Endothelial cell (in vitro differentiated cells): ENCODE measurements at regions not wholly inside any gene's neighbourhood (a gene's known extent, or its start where the extent isn't known, plus 50 kb on each side); places are given as distances from the start of the nearest gene placed in this dataset.
"Not testable (repeated sequence)": the region's sequence is repeated elsewhere in the genome, so short reads cannot be mapped to it uniquely, and the experiment has no call there.

Source experiments
- DNase-seq: peaks from one replicate; pipeline ENCODE4 v3.0.0; 2021; ENCODE audit warnings: low spot score
- H3K27ac Mint-ChIP-seq: one replicate; pipeline ENCODE4 v1.8.0; 2021; ENCODE audit warnings: mixed read lengths, inconsistent platforms; ENCODE audit not compliant: unreplicated experiment
- H3K27me3 Mint-ChIP-seq: one replicate; pipeline ENCODE4 v1.8.0; 2021; ENCODE audit warnings: mild to moderate bottlenecking, moderate library complexity, mixed read lengths, inconsistent platforms; ENCODE audit not compliant: unreplicated experiment
- H3K36me3 Mint-ChIP-seq: one replicate; pipeline ENCODE4 v1.8.0; 2021; ENCODE audit warnings: mild to moderate bottlenecking, low read depth, mixed read lengths, inconsistent platforms; ENCODE audit not compliant: unreplicated experiment
- H3K4me1 Mint-ChIP-seq: one replicate; pipeline ENCODE4 v1.8.0; 2021; ENCODE audit warnings: mild to moderate bottlenecking, mixed read lengths, inconsistent platforms; ENCODE audit not compliant: unreplicated experiment
- H3K4me3 Mint-ChIP-seq: one replicate; pipeline ENCODE4 v1.8.0; 2021; ENCODE audit warnings: mild to moderate bottlenecking, mixed read lengths, inconsistent platforms; ENCODE audit not compliant: unreplicated experiment
- H3K9me3 Mint-ChIP-seq: one replicate; pipeline ENCODE4 v1.8.0; 2021; ENCODE audit warnings: mixed read lengths, inconsistent platforms; ENCODE audit not compliant: unreplicated experiment
- TF ChIP-seq, protein P1 (sequence below): fragments of 200-600 bp; sonication (generic); IDR thresholded peaks from one replicate; pipeline ENCODE4 v1.5.0; 2021; ENCODE audit warnings: antibody characterized with exemption; ENCODE audit not compliant: unreplicated experiment

- TF ChIP-seq, protein P1, sequence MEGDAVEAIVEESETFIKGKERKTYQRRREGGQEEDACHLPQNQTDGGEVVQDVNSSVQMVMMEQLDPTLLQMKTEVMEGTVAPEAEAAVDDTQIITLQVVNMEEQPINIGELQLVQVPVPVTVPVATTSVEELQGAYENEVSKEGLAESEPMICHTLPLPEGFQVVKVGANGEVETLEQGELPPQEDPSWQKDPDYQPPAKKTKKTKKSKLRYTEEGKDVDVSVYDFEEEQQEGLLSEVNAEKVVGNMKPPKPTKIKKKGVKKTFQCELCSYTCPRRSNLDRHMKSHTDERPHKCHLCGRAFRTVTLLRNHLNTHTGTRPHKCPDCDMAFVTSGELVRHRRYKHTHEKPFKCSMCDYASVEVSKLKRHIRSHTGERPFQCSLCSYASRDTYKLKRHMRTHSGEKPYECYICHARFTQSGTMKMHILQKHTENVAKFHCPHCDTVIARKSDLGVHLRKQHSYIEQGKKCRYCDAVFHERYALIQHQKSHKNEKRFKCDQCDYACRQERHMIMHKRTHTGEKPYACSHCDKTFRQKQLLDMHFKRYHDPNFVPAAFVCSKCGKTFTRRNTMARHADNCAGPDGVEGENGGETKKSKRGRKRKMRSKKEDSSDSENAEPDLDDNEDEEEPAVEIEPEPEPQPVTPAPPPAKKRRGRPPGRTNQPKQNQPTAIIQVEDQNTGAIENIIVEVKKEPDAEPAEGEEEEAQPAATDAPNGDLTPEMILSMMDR: no peak
- no peak overlapping the region for H3K27ac Mint-ChIP-seq
- H3K4me3 Mint-ChIP-seq: no peak overlapping the region
- no peaks in the 10 kb centered on the region for H3K9me3 Mint-ChIP-seq
- no peaks in the 10 kb centered on the region for H3K27me3 Mint-ChIP-seq
- H3K36me3 Mint-ChIP-seq: no peaks in the 10 kb centered on the region
- no peaks in the 10 kb centered on the region for H3K4me1 Mint-ChIP-seq
- no peak for DNase-seq
Observed at GRCh38 chrX:68978655-68979054, 149.8 kb downstream of the EFNB1 start.

GRCh38 chrX:68978255-68978654 is 149.4 kb downstream of the EFNB1 start:
- H3K27me3 Mint-ChIP-seq: no peaks in the 10 kb centered on the region
- H3K9me3 Mint-ChIP-seq: no peaks in the 10 kb centered on the region
- H3K4me3 Mint-ChIP-seq: no peak overlapping the region
- no peak overlapping the region for H3K27ac Mint-ChIP-seq
- no peak for DNase-seq
- no peaks in the 10 kb centered on the region for H3K36me3 Mint-ChIP-seq
- TF ChIP-seq, protein P1: no peak
- H3K4me1 Mint-ChIP-seq: no peaks in the 10 kb centered on the region

DNA sequence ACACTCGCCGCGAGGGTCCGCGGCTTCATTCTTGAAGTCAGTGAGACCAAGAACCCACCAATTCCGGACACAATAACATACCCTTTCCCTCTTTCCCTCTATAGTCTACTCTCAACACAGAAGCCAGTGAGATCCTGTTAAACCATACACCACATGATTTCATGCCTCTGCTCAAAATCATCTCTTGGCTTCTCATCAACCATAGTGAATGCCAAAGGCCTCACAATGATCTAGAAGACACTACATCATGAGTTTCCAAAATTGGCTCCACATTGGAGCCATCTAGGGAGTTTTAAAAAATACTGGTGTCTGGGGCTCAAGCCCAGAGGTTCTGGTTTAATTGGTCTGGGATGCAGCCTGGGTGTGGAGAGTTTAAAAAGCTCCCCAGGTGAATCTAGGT is 124.5 kb downstream of the EFNB1 start:
- no peak overlapping the region for H3K4me3 Mint-ChIP-seq
- H3K27ac Mint-ChIP-seq: no peak overlapping the region
- H3K36me3 Mint-ChIP-seq: no peaks in the 10 kb centered on the region
- H3K4me1 Mint-ChIP-seq: no peaks in the 10 kb centered on the region
- H3K9me3 Mint-ChIP-seq: no peaks in the 10 kb centered on the region
- TF ChIP-seq, protein P1: no peak
- no peak for DNase-seq
- peaks cover 4% of the 10 kb centered on the region for H3K27me3 Mint-ChIP-seq

- not testable (repeated sequence) for H3K4me3 Mint-ChIP-seq, H3K36me3 Mint-ChIP-seq, H3K9me3 Mint-ChIP-seq, DNase-seq, H3K4me1 Mint-ChIP-seq, H3K27me3 Mint-ChIP-seq, H3K27ac Mint-ChIP-seq
Observed at GRCh38 chrX:68951942-68952619, 123.3 kb downstream of the EFNB1 start.

GRCh38 chrX:68950937-68951336 is 122.1 kb downstream of the EFNB1 start:
- Mint-ChIP-seq H3K4me3 (no peak overlapping the region), H3K36me3 (no peaks in the 10 kb centered on the region), H3K4me1 (no peaks in the 10 kb centered on the region), H3K9me3 (no peaks in the 10 kb centered on the region), H3K27me3 (peaks cover 4% of the 10 kb centered on the region), H3K27ac (no peak overlapping the region)
- DNase-seq: no peak
- TF ChIP-seq, protein P1: no peak
